H9 (cell line): ENCODE measurements at regions not wholly inside any gene's neighbourhood (a gene's known extent, or its start where the extent isn't known, plus 50 kb on each side); places are given as distances from the start of the nearest gene placed in this dataset.

Experiments
- DNase-seq: peaks from one replicate; pipeline ENCODE4 v3.0.0-alpha.2; 2017
- H2AFZ ChIP-seq: one replicate; pipeline ENCODE4 v1.6.1; 2013; ENCODE audit warnings: mild to moderate bottlenecking, low read length, control low read depth, moderate library complexity
- H2AK5ac ChIP-seq: 2 replicates; pipeline ENCODE4 v1.6.1; 2013; ENCODE audit warnings: low read length, control low read depth, mixed read lengths; ENCODE audit not compliant: insufficient read length
- H2BK120ac ChIP-seq: one replicate; pipeline ENCODE4 v1.6.1; 2013; ENCODE audit warnings: low read depth, mild to moderate bottlenecking, low read length, control low read depth, inconsistent platforms; ENCODE audit not compliant: poor library complexity, severe bottlenecking
- H2BK12ac ChIP-seq: 2 replicates; pipeline ENCODE4 v1.6.1; 2013; ENCODE audit warnings: low read length, control low read depth, mixed read lengths, low read depth; ENCODE audit not compliant: insufficient read length
- H2BK15ac ChIP-seq: 2 replicates; pipeline ENCODE4 v1.6.1; 2013; ENCODE audit warnings: low read depth, low read length, control low read depth
- H2BK20ac ChIP-seq: one replicate; pipeline ENCODE4 v1.6.1; 2013; ENCODE audit warnings: low read depth, mild to moderate bottlenecking, low read length, control low read depth, inconsistent platforms; ENCODE audit not compliant: poor library complexity, severe bottlenecking
- H2BK5ac ChIP-seq: 2 replicates; pipeline ENCODE4 v1.6.1; 2013; ENCODE audit warnings: low read length, control low read depth, mixed read lengths; ENCODE audit not compliant: insufficient read length
- H3K14ac ChIP-seq: 2 replicates; pipeline ENCODE4 v1.6.1; 2013; ENCODE audit warnings: low read length, control low read depth; ENCODE audit not compliant: insufficient read depth
- H3K18ac ChIP-seq: 2 replicates; pipeline ENCODE4 v1.6.1; 2013; ENCODE audit warnings: low read depth, mild to moderate bottlenecking, mixed read lengths, low read length, control low read depth; ENCODE audit not compliant: insufficient read length
- H3K23ac ChIP-seq: 2 replicates; pipeline ENCODE4 v1.6.1; 2013; ENCODE audit warnings: low read length, control low read depth, mixed read lengths, low read depth; ENCODE audit not compliant: insufficient read length
- H3K23me2 ChIP-seq: 2 replicates; pipeline ENCODE4 v1.6.1; 2013; ENCODE audit warnings: low read depth, mild to moderate bottlenecking, mixed read lengths, low read length, control low read depth; ENCODE audit not compliant: insufficient read length, poor library complexity, severe bottlenecking
- H3K27ac ChIP-seq: 2 replicates; pipeline ENCODE4 v1.5.1; 2013; ENCODE audit warnings: low read length, control low read depth, mixed read lengths, low read depth; ENCODE audit not compliant: insufficient read length
- H3K27me3 ChIP-seq: 2 replicates; pipeline ENCODE4 v1.6.1; 2013; ENCODE audit warnings: low read length, control low read depth, inconsistent platforms; ENCODE audit not compliant: insufficient read depth
- H3K4ac ChIP-seq: 2 replicates; pipeline ENCODE4 v1.6.1; 2013; ENCODE audit warnings: low read depth, mild to moderate bottlenecking, control low read depth, inconsistent platforms, low read length, moderate library complexity
- H3K4me1 ChIP-seq: 2 replicates; pipeline ENCODE4 v1.6.1; 2013; ENCODE audit warnings: low read length, control low read depth, inconsistent platforms; ENCODE audit not compliant: insufficient read depth
- H3K4me2 ChIP-seq: 2 replicates; pipeline ENCODE4 v1.6.1; 2013; ENCODE audit warnings: low read length, control low read depth, mixed read lengths; ENCODE audit not compliant: insufficient read length, insufficient read depth
- H3K56ac ChIP-seq: 2 replicates; pipeline ENCODE4 v1.6.1; 2013; ENCODE audit warnings: low read depth, mild to moderate bottlenecking, mixed read lengths, low read length, control low read depth; ENCODE audit not compliant: insufficient read length
- H3K79me1 ChIP-seq: 2 replicates; pipeline ENCODE4 v1.6.1; 2013; ENCODE audit warnings: low read depth, mild to moderate bottlenecking, moderate library complexity, low read length, control low read depth, inconsistent platforms; ENCODE audit not compliant: insufficient read depth, poor library complexity, severe bottlenecking
- H3K79me2 ChIP-seq: 2 replicates; pipeline ENCODE4 v1.6.1; 2013; ENCODE audit warnings: low read length, control low read depth, inconsistent platforms; ENCODE audit not compliant: insufficient read depth
- H3K9ac ChIP-seq: 2 replicates; pipeline ENCODE4 v1.6.1; 2013; ENCODE audit warnings: low read length, control low read depth, mixed read lengths; ENCODE audit not compliant: insufficient read length; ENCODE audit errors: extremely low read depth
- H3K9me3 ChIP-seq: one replicate; pipeline ENCODE4 v1.6.1; 2013; ENCODE audit warnings: low read depth, low read length, inconsistent platforms; ENCODE audit not compliant: control insufficient read depth
- H3T11ph ChIP-seq: one replicate; pipeline ENCODE4 v1.6.1; 2013; ENCODE audit warnings: mild to moderate bottlenecking, low read length, control low read depth, inconsistent platforms
- H4K20me1 ChIP-seq: one replicate; pipeline ENCODE4 v1.6.1; 2013; ENCODE audit not compliant: control insufficient read depth, insufficient read length, insufficient read depth
- H4K5ac ChIP-seq: 2 replicates; pipeline ENCODE4 v1.6.1; 2013; ENCODE audit warnings: low read depth, mild to moderate bottlenecking, mixed read lengths, low read length, control low read depth; ENCODE audit not compliant: insufficient read length
- H4K8ac ChIP-seq: replicated peaks from 2 replicates; pipeline ENCODE4 v1.6.1; 2013; ENCODE audit warnings: low read length, control low read depth, mixed read lengths, low read depth; ENCODE audit not compliant: insufficient read length
- H4K91ac ChIP-seq: 2 replicates; pipeline ENCODE4 v1.6.1; 2013; ENCODE audit warnings: low read depth, mild to moderate bottlenecking, moderate library complexity, mixed read lengths, low read length, control low read depth; ENCODE audit not compliant: insufficient read length
- H3K27ac Mint-ChIP-seq, 3 experiments: 2 replicates in 2 of 3; 3 replicates in 1 of 3; pipeline ENCODE4 v1.8.0; 2020 to 2021; ENCODE audit warnings: mixed read lengths in 3 of 3, mild to moderate bottlenecking in 1 of 3, moderate library complexity in 1 of 3
- H3K27me3 Mint-ChIP-seq: 2 replicates; pipeline ENCODE4 v1.8.0; 2021; ENCODE audit warnings: low read depth, mild to moderate bottlenecking, moderate library complexity, mixed read lengths
- H3K36me3 Mint-ChIP-seq, 3 experiments: 2 replicates in 2 of 3; 3 replicates in 1 of 3; pipeline ENCODE4 v1.8.0; 2020 to 2021; ENCODE audit warnings: low read depth in 3 of 3, mixed read lengths in 3 of 3; ENCODE audit not compliant: insufficient read depth in 1 of 3
- H3K4me1 Mint-ChIP-seq, 2 experiments: 2 replicates each; pipeline ENCODE4 v1.8.0; 2020; ENCODE audit warnings: mixed read lengths in 2 of 2
- H3K4me3 Mint-ChIP-seq, 2 experiments: 2 replicates in 1 of 2; 3 replicates in 1 of 2; pipeline ENCODE4 v1.8.0; 2020 to 2021; ENCODE audit warnings: mild to moderate bottlenecking in 2 of 2, mixed read lengths in 2 of 2, moderate library complexity in 1 of 2
- H3K9me3 Mint-ChIP-seq, 2 experiments: 2 replicates in 1 of 2; 3 replicates in 1 of 2; pipeline ENCODE4 v1.8.0; 2020; ENCODE audit warnings: mild to moderate bottlenecking in 2 of 2, mixed read lengths in 2 of 2, moderate library complexity in 1 of 2
- CTCF ChIP-seq: fragments of 200-600 bp; sonication (generic); conservative IDR thresholded peaks from 3 replicates; pipeline ENCODE4 v1.8.0; 2021; ENCODE audit warnings: antibody characterized with exemption, mild to moderate bottlenecking
- whole genome bisulfite sequencing: extraction: QIAGEN DNeasy Blood & Tissue Kit; methylation state at CpG from one replicate; pipeline ENCODE4 v1.1.7; 2013; ENCODE audit warnings: missing lambda C conversion rate, low lambda C conversion rate, mixed read lengths; ENCODE audit not compliant: insufficient read length; ENCODE audit errors: extremely low coverage; 5-methylcytosine and 5-hydroxymethylcytosine counted together

GRCh38 chr16:65281586-65281985 lies 159.7 kb upstream of the CDH11 start:
- no peak for DNase-seq
- Mint-ChIP-seq H3K4me1 (peaks cover 54 to 61% of the 10 kb centered on the region in 2 experiments), H3K27ac (peak overlapping the region in 1 of 3 experiments; percentile 80; a peak in 2 of 7 replicates)

More at GRCh38 chr16:65281586-65281985, 159.7 kb upstream of the CDH11 start:
- H3K4me3 Mint-ChIP-seq, result peak overlapping the region in 1 of 2 experiments; percentile 25; a peak in 2 of 5 replicates
- no peaks in the 10 kb centered on the region for H3K9me3 Mint-ChIP-seq
- no peaks in the 10 kb centered on the region for H3K9me3 ChIP-seq
- H3K9ac ChIP-seq, result no peak overlapping the region
- H2BK5ac ChIP-seq, result no peak overlapping the region
- H3K18ac ChIP-seq, result no peak overlapping the region
- no peak overlapping the region for H3K4me2 ChIP-seq
- no peak overlapping the region for H3K27ac ChIP-seq
- no peaks in the 10 kb centered on the region for H3K27me3 Mint-ChIP-seq
- no peaks in the 10 kb centered on the region for H3K36me3 Mint-ChIP-seq
- no peak overlapping the region for H3K23ac ChIP-seq
- peaks cover 16% of the 10 kb centered on the region for H3K4me1 ChIP-seq
- H3K4ac ChIP-seq, result no peak overlapping the region
- no peaks in the 10 kb centered on the region for H3K79me1 ChIP-seq
- H2AK5ac ChIP-seq, result no peak overlapping the region
- no peak overlapping the region for H2BK12ac ChIP-seq
- no peak for TF ChIP-seq CTCF
- H3K79me2 ChIP-seq, result no peaks in the 10 kb centered on the region
- H3K14ac ChIP-seq, result no peak overlapping the region
- H2BK120ac ChIP-seq, result no peak overlapping the region
- no peak overlapping the region for H2AFZ ChIP-seq
- no peak overlapping the region for H2BK20ac ChIP-seq
- no peak overlapping the region for H4K8ac ChIP-seq
- no peak overlapping the region for H4K5ac ChIP-seq
- H4K20me1 ChIP-seq, result no peaks in the 10 kb centered on the region
- no peak overlapping the region for H3K56ac ChIP-seq
- H2BK15ac ChIP-seq, result no peak overlapping the region
- H3K27me3 ChIP-seq, result no peaks in the 10 kb centered on the region
- H3K23me2 ChIP-seq, result no peaks in the 10 kb centered on the region
- WGBS, result no CpG with 5 or more reads among the region's 2 CpGs
- no peak overlapping the region for H4K91ac ChIP-seq
- H3T11ph ChIP-seq, result no peak overlapping the region
